HepG2 (cell line): ENCODE measurements at regions not wholly inside any gene's neighbourhood (a gene's known extent, or its start where the extent isn't known, plus 50 kb on each side); places are given as distances from the start of the nearest gene placed in this dataset.

Source experiments
- CBX1 ChIP-seq: IDR thresholded peaks from one replicate; pipeline ENCODE4 v1.6.1; 2016; ENCODE audit warnings: antibody characterized with exemption, low read depth
- MIER2 ChIP-seq: IDR thresholded peaks from 2 replicates; pipeline ENCODE4 v1.6.1; 2016; ENCODE audit warnings: missing biosample characterization, missing genetic modification reagents
- PHF5A ChIP-seq: IDR thresholded peaks from one replicate; pipeline ENCODE4 v1.6.1; 2018; ENCODE audit warnings: low read depth, missing genetic modification reagents; ENCODE audit not compliant: unreplicated experiment
- RAD21 ChIP-seq: fragments of 450-650 bp; formaldehyde crosslinking; IDR thresholded peaks from 2 replicates; pipeline ENCODE4 v1.5.0; 2020; ENCODE audit warnings: mild to moderate bottlenecking
- TMF1 ChIP-seq: sonication (generic); formaldehyde crosslinking; IDR thresholded peaks from 2 replicates; pipeline ENCODE4 v1.8.1; 2022; ENCODE audit warnings: low read depth, missing genetic modification reagents
- ZBTB7B ChIP-seq: sonication (generic); formaldehyde crosslinking; IDR thresholded peaks from 2 replicates; pipeline ENCODE4 v1.4.0; 2020; ENCODE audit warnings: missing genetic modification reagents
- ZHX2 ChIP-seq, 2 experiments: sonication (generic) in 1 of 2; formaldehyde crosslinking in 1 of 2; IDR thresholded peaks; 2 replicates each; pipeline versions ENCODE4 v1.6.1 to v1.9.0; 2014 to 2022; ENCODE audit warnings: antibody characterized with exemption in 1 of 2, borderline replicate concordance in 1 of 2, inconsistent platforms in 1 of 2, low read depth in 1 of 2, missing genetic modification reagents in 1 of 2
- ZMYM3 ChIP-seq: sonication (generic); formaldehyde crosslinking; IDR thresholded peaks from 2 replicates; pipeline ENCODE4 v1.5.1; 2020; ENCODE audit warnings: mild to moderate bottlenecking, missing genetic modification reagents
- ZNF576 ChIP-seq: sonication (generic); formaldehyde crosslinking; IDR thresholded peaks from 2 replicates; pipeline ENCODE4 v1.4.0; 2020; ENCODE audit warnings: mild to moderate bottlenecking, missing genetic modification reagents
- ZNF652 ChIP-seq: IDR thresholded peaks from 2 replicates; pipeline ENCODE4 v1.6.1; 2016; ENCODE audit warnings: low read depth, borderline replicate concordance
- ZNF710 ChIP-seq: sonication (generic); formaldehyde crosslinking; IDR thresholded peaks from 2 replicates; pipeline ENCODE4 v1.5.0; 2020; ENCODE audit warnings: mild to moderate bottlenecking, missing genetic modification reagents, borderline replicate concordance
- ZNF713 ChIP-seq: sonication (generic); formaldehyde crosslinking; IDR thresholded peaks from 2 replicates; pipeline ENCODE4 v1.4.0; 2020; ENCODE audit warnings: mild to moderate bottlenecking, missing genetic modification reagents
- ZNF790 ChIP-seq: sonication (generic); formaldehyde crosslinking; IDR thresholded peaks from 2 replicates; pipeline ENCODE4 v1.8.0; 2022; ENCODE audit warnings: missing genetic modification reagents, mild to moderate bottlenecking, borderline replicate concordance
- TF ChIP-seq, protein P1 (sequence below): sonication (generic); formaldehyde crosslinking; IDR thresholded peaks from 2 replicates; pipeline ENCODE4 v1.5.0; 2020; ENCODE audit warnings: missing genetic modification reagents
- TF ChIP-seq, protein P2 (sequence below): sonication (generic); formaldehyde crosslinking; IDR thresholded peaks from 2 replicates; pipeline ENCODE4 v1.4.0; 2020; ENCODE audit warnings: missing genetic modification reagents
- TF ChIP-seq, protein P3 (sequence below): sonication (generic); formaldehyde crosslinking; IDR thresholded peaks from 2 replicates; pipeline ENCODE4 v1.5.1; 2020; ENCODE audit warnings: mild to moderate bottlenecking, missing genetic modification reagents, borderline replicate concordance

DNA sequence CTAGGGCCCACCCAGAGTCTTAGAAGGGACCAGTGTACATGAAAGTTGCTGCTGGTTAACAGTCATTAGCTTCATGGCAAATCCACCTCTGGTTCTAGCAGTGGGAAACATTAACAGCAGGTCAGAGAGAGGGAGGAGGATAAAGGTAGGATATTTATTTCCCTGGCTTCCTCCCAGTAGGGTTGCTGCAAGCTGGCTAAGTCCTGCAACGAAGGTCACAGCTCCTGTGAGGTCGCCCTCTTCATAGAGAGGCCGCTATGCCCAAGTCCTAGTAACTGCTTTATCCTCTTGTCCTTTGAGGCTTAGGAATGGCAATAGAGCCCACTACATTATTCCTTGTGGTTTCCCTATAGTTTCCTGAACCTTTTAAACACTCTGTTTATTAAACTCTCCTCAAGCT, 84.0 kb upstream of the ACSL3 start (continued):
- TF ChIP-seq, protein P1, sequence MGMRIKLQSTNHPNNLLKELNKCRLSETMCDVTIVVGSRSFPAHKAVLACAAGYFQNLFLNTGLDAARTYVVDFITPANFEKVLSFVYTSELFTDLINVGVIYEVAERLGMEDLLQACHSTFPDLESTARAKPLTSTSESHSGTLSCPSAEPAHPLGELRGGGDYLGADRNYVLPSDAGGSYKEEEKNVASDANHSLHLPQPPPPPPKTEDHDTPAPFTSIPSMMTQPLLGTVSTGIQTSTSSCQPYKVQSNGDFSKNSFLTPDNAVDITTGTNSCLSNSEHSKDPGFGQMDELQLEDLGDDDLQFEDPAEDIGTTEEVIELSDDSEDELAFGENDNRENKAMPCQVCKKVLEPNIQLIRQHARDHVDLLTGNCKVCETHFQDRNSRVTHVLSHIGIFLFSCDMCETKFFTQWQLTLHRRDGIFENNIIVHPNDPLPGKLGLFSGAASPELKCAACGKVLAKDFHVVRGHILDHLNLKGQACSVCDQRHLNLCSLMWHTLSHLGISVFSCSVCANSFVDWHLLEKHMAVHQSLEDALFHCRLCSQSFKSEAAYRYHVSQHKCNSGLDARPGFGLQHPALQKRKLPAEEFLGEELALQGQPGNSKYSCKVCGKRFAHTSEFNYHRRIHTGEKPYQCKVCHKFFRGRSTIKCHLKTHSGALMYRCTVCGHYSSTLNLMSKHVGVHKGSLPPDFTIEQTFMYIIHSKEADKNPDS (CRISPR knock-in tag): no peak
- no peak for TF ChIP-seq ZNF652 (CRISPR knock-in tag)
- no peak for TF ChIP-seq ZNF713 (CRISPR knock-in tag)
- no peak for TF ChIP-seq TMF1 (CRISPR knock-in tag)
- TF ChIP-seq RAD21: no peak
- TF ChIP-seq CBX1: no peak
- TF ChIP-seq, protein P2, sequence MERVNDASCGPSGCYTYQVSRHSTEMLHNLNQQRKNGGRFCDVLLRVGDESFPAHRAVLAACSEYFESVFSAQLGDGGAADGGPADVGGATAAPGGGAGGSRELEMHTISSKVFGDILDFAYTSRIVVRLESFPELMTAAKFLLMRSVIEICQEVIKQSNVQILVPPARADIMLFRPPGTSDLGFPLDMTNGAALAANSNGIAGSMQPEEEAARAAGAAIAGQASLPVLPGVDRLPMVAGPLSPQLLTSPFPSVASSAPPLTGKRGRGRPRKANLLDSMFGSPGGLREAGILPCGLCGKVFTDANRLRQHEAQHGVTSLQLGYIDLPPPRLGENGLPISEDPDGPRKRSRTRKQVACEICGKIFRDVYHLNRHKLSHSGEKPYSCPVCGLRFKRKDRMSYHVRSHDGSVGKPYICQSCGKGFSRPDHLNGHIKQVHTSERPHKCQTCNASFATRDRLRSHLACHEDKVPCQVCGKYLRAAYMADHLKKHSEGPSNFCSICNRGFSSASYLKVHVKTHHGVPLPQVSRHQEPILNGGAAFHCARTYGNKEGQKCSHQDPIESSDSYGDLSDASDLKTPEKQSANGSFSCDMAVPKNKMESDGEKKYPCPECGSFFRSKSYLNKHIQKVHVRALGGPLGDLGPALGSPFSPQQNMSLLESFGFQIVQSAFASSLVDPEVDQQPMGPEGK (CRISPR knock-in tag): no peak
- no peak for TF ChIP-seq PHF5A (CRISPR knock-in tag)
- TF ChIP-seq ZHX2 (IDR thresholded peaks at IDR 0.05; ENCODE audit: low read depth): no peak
- TF ChIP-seq ZHX2 (CRISPR knock-in tag; IDR thresholded peaks at IDR 0.05; ENCODE audit: borderline replicate concordance): no peak
- 0 out of 2 replicates have a peak, but pooled peaks have one; percentile 30 for TF ChIP-seq ZMYM3 (CRISPR knock-in tag)
- 0 out of 2 replicates have a peak, but pooled peaks have one; percentile 9 for TF ChIP-seq ZBTB7B
- no peak for TF ChIP-seq ZNF576 (CRISPR knock-in tag)
- no peak for TF ChIP-seq MIER2 (CRISPR knock-in tag)
- no peak for TF ChIP-seq ZNF790 (CRISPR knock-in tag)
- TF ChIP-seq, protein P3, sequence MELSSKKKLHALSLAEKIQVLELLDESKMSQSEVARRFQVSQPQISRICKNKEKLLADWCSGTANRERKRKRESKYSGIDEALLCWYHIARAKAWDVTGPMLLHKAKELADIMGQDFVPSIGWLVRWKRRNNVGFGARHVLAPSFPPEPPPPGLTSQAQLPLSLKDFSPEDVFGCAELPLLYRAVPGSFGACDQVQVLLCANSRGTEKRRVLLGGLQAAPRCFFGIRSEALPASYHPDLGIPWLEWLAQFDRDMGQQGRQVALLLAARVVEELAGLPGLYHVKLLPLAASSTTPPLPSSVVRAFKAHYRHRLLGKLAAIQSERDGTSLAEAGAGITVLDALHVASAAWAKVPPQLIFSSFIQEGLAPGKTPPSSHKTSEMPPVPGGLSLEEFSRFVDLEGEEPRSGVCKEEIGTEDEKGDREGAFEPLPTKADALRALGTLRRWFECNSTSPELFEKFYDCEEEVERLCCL (CRISPR knock-in tag): no peak
- no peak for TF ChIP-seq ZNF710 (CRISPR knock-in tag)
